H1 (cell line): ENCODE measurements at regions not wholly inside any gene's neighbourhood (a gene's known extent, or its start where the extent isn't known, plus 50 kb on each side); places are given as distances from the start of the nearest gene placed in this dataset.

Experiments used
- CTCF ChIA-PET: fragments of 300-600 bp; sonication (Branson Sonifier 250); formaldehyde crosslinking; loops from one replicate; lab custom pipeline; 2021; ENCODE audit not compliant: partially characterized antibody; lab: Charles Lee
- POLR2A ChIA-PET: fragments of 300-600 bp; sonication (Branson Sonifier 250); formaldehyde crosslinking; loops from one replicate; lab custom pipeline; 2021; ENCODE audit warnings: inconsistent platforms; ENCODE audit not compliant: partially characterized antibody; lab: Charles Lee
- DNase-seq, 2 experiments: peaks; one replicate each; pipeline versions ENCODE4 v3.0.0 to v3.0.0-alpha.2; 2010 to 2022; ENCODE audit warnings: low spot score in 2 of 2, low read depth in 1 of 2, mixed read lengths in 1 of 2
- FAIRE-seq: peaks from 2 replicates; lab custom pipeline; 2011; peaks lifted over from hg19 to GRCh38; lab: Jason Lieb, UNC
- H2AFZ ChIP-seq: 2 replicates; pipeline ENCODE4 v1.8.1; 2012; ENCODE audit warnings: low read length, inconsistent platforms
- H2AK5ac ChIP-seq: 2 replicates; pipeline ENCODE4 v1.6.1; 2013; ENCODE audit warnings: low read depth, low read length
- H2BK120ac ChIP-seq: replicated peaks from 2 replicates; pipeline ENCODE3; 2013; ENCODE audit warnings: low read depth, low read length, inconsistent platforms
- H2BK12ac ChIP-seq: 2 replicates; pipeline ENCODE4 v1.6.1; 2013; ENCODE audit warnings: low read depth, low read length
- H2BK15ac ChIP-seq: 2 replicates; pipeline ENCODE4 v1.6.1; 2013; ENCODE audit warnings: low read length
- H2BK20ac ChIP-seq: 2 replicates; pipeline ENCODE4 v1.6.1; 2013; ENCODE audit warnings: low read length
- H2BK5ac ChIP-seq: 2 replicates; pipeline ENCODE4 v1.6.1; 2013; ENCODE audit warnings: low read depth, low read length
- H3K14ac ChIP-seq: 2 replicates; pipeline ENCODE4 v1.6.1; 2013; ENCODE audit warnings: inconsistent platforms; ENCODE audit not compliant: insufficient read length
- H3K18ac ChIP-seq: 2 replicates; pipeline ENCODE4 v1.6.1; 2013; ENCODE audit warnings: low read length; ENCODE audit errors: extremely low read depth
- H3K23ac ChIP-seq: 2 replicates; pipeline ENCODE4 v1.6.1; 2013; ENCODE audit warnings: inconsistent platforms; ENCODE audit not compliant: insufficient read length
- H3K23me2 ChIP-seq: 2 replicates; pipeline ENCODE4 v1.6.1; 2013; ENCODE audit warnings: low read depth, low read length
- H3K27ac ChIP-seq: 2 replicates; pipeline ENCODE4 v1.6.1; 2011; ENCODE audit warnings: low read depth, low read length, inconsistent platforms
- H3K27me3 ChIP-seq, 4 experiments: replicated peaks in 1 of 4; 1 replicate in 1 of 4; 2 replicates in 3 of 4; pipeline versions ENCODE4 v1.6.1 to v1.8.1; 2011 to 2013; ENCODE audit warnings: low read length in 3 of 4, mild to moderate bottlenecking in 3 of 4, inconsistent platforms in 2 of 4, mixed read lengths in 2 of 4, moderate library complexity in 1 of 4; ENCODE audit not compliant: control insufficient read depth in 3 of 4, insufficient read depth in 3 of 4; ENCODE audit errors: extremely low read depth in 1 of 4
- H3K36me3 ChIP-seq, 4 experiments: 2 replicates each; pipeline versions ENCODE4 v1.6.1 to v1.8.1; 2011 to 2013; ENCODE audit warnings: mild to moderate bottlenecking in 4 of 4, low read length in 3 of 4, moderate library complexity in 2 of 4, control low read depth in 1 of 4, inconsistent platforms in 1 of 4; ENCODE audit not compliant: insufficient read depth in 4 of 4, control insufficient read depth in 2 of 4
- H3K4ac ChIP-seq: replicated peaks from 2 replicates; pipeline ENCODE3; 2013; ENCODE audit warnings: low read length, low read depth, mixed read lengths, inconsistent platforms; ENCODE audit not compliant: insufficient read length
- H3K4me1 ChIP-seq, 4 experiments: replicated peaks in 1 of 4; 1 replicate in 1 of 4; 2 replicates in 3 of 4; pipeline versions ENCODE4 v1.6.1 to v1.8.1; 2011 to 2013; ENCODE audit warnings: low read length in 3 of 4, inconsistent platforms in 2 of 4, mixed read lengths in 1 of 4; ENCODE audit not compliant: insufficient read depth in 4 of 4, control insufficient read depth in 3 of 4
- H3K4me2 ChIP-seq, 2 experiments: 2 replicates each; pipeline versions ENCODE4 v1.6.1 to v1.8.1; 2011 to 2013; ENCODE audit warnings: low read depth in 2 of 2, low read length in 2 of 2, control low read depth in 1 of 2, inconsistent platforms in 1 of 2, mild to moderate bottlenecking in 1 of 2; ENCODE audit not compliant: insufficient read depth in 1 of 2
- H3K4me3 ChIP-seq, 4 experiments: fragments of 200-600, 300-600 bp in 1 of 4; sonication (generic), shearing (Covaris generic), sonication (Bioruptor Twin) in 1 of 4; 2 replicates each; pipeline versions ENCODE4 v1.5.1 to v1.8.1; 2011 to 2016; ENCODE audit warnings: low read length in 4 of 4, low read depth in 3 of 4, control low read depth in 2 of 4, inconsistent platforms in 2 of 4, mild to moderate bottlenecking in 2 of 4, mixed read lengths in 1 of 4, moderate library complexity in 1 of 4; ENCODE audit not compliant: insufficient read depth in 2 of 4; ENCODE audit errors: extremely low read depth in 1 of 4
- H3K56ac ChIP-seq: replicated peaks from 2 replicates; pipeline ENCODE3; 2013; ENCODE audit warnings: low read depth, mild to moderate bottlenecking, mixed read lengths, low read length, inconsistent platforms; ENCODE audit not compliant: insufficient read length
- H3K79me1 ChIP-seq: 2 replicates; pipeline ENCODE4 v1.6.1; 2013; ENCODE audit warnings: low read depth, low read length, control low read depth
- H3K79me2 ChIP-seq, 2 experiments: 2 replicates each; pipeline versions ENCODE4 v1.6.1 to v1.8.1; 2012 to 2013; ENCODE audit warnings: low read length in 2 of 2, mild to moderate bottlenecking in 2 of 2, inconsistent platforms in 1 of 2; ENCODE audit not compliant: insufficient read depth in 2 of 2, control insufficient read depth in 1 of 2
- H3K9ac ChIP-seq, 4 experiments: replicated peaks in 1 of 4; 1 replicate in 1 of 4; 2 replicates in 3 of 4; pipeline versions ENCODE4 v1.6.1 to v1.8.1; 2011 to 2013; ENCODE audit warnings: low read depth in 3 of 4, low read length in 3 of 4, control low read depth in 2 of 4, mild to moderate bottlenecking in 2 of 4, moderate library complexity in 2 of 4, inconsistent platforms in 1 of 4; ENCODE audit errors: extremely low read depth in 1 of 4
- H3K9me3 ChIP-seq, 2 experiments: 2 replicates each; pipeline versions ENCODE4 v1.6.1 to v1.8.1; 2012 to 2013; ENCODE audit warnings: mild to moderate bottlenecking in 2 of 2, moderate library complexity in 2 of 2, control low read depth in 1 of 2, inconsistent platforms in 1 of 2, low read depth in 1 of 2, low read length in 1 of 2, mixed read lengths in 1 of 2; ENCODE audit not compliant: insufficient read depth in 2 of 2
- H4K20me1 ChIP-seq, 2 experiments: replicated peaks in 1 of 2; 2 replicates each; pipeline versions ENCODE3 to v1.8.1; 2011 to 2013; ENCODE audit warnings: inconsistent platforms in 2 of 2, low read length in 2 of 2, mild to moderate bottlenecking in 1 of 2; ENCODE audit not compliant: insufficient read depth in 2 of 2, control insufficient read depth in 1 of 2
- H4K5ac ChIP-seq: 2 replicates; pipeline ENCODE4 v1.6.1; 2013; ENCODE audit warnings: low read length, low read depth, mixed read lengths, inconsistent platforms; ENCODE audit not compliant: insufficient read length
- H4K8ac ChIP-seq: 2 replicates; pipeline ENCODE4 v1.8.0; 2013; ENCODE audit warnings: mild to moderate bottlenecking, moderate library complexity, low read length, inconsistent platforms; ENCODE audit not compliant: insufficient read depth; ENCODE audit errors: extremely low read depth
- H4K91ac ChIP-seq: replicated peaks from 2 replicates; pipeline ENCODE3; 2013; ENCODE audit warnings: low read length, mixed read lengths, inconsistent platforms; ENCODE audit not compliant: insufficient read length
- ASH2L ChIP-seq: fragments of 200-600, 300-600 bp; sonication (generic); IDR thresholded peaks from one replicate; pipeline ENCODE4 v1.7.1; 2017; ENCODE audit warnings: low read length
- CBX5 ChIP-seq: fragments of 300-800, 300-1000 bp; sonication (generic); IDR thresholded peaks from 2 replicates; pipeline ENCODE4 v1.7.1; 2016; ENCODE audit warnings: antibody characterized with exemption, low read length, low read depth
- CHD1 ChIP-seq: IDR thresholded peaks from 2 replicates; pipeline ENCODE4 v1.6.1; 2012; ENCODE audit warnings: low read depth, low read length, improper control_type of control experiment
- HDAC6 ChIP-seq: IDR thresholded peaks from one replicate; pipeline ENCODE4 v1.7.1; 2012; ENCODE audit warnings: low read depth, mild to moderate bottlenecking, inconsistent platforms, low read length, moderate library complexity
- NANOG ChIP-seq: IDR thresholded peaks from 2 replicates; pipeline ENCODE4 v1.6.1; 2011; ENCODE audit warnings: low read length, low read depth, mild to moderate bottlenecking, inconsistent platforms; ENCODE audit not compliant: insufficient read depth, poor library complexity, severe bottlenecking
- RAD21 ChIP-seq, 2 experiments: IDR thresholded peaks in 1 of 2; conservative IDR thresholded peaks in 1 of 2; 2 replicates each; pipeline ENCODE4 v1.6.1; 2011; ENCODE audit warnings: low read depth in 2 of 2, low read length in 2 of 2, improper control_type of control experiment in 1 of 2, inconsistent platforms in 1 of 2, mild to moderate bottlenecking in 1 of 2, moderate library complexity in 1 of 2
- TAF7 ChIP-seq: optimal IDR thresholded peaks from 2 replicates; pipeline ENCODE3; 2011; ENCODE audit warnings: low read depth, mild to moderate bottlenecking, inconsistent platforms, low read length, moderate library complexity, borderline replicate concordance
- TEAD4 ChIP-seq: IDR thresholded peaks from 2 replicates; pipeline ENCODE4 v1.6.1; 2012; ENCODE audit warnings: low read depth, low read length, inconsistent platforms, mixed read lengths
- WGBS, 2 experiments: shearing (Covaris generic) in 1 of 2; methylation state at CpG; one replicate each; pipeline versions ENCODE4 v1.1.6 to v1.1.7; 2013 to 2015; ENCODE audit warnings: low lambda C conversion rate in 2 of 2, mixed read lengths in 2 of 2, inconsistent platforms in 1 of 2, low coverage in 1 of 2, missing lambda C conversion rate in 1 of 2; ENCODE audit not compliant: insufficient replicate concordance in 2 of 2, insufficient coverage in 1 of 2, insufficient read length in 1 of 2; ENCODE audit errors: extremely low coverage in 1 of 2, missing lambda C conversion rate in 1 of 2; 5-methylcytosine and 5-hydroxymethylcytosine counted together

DNA sequence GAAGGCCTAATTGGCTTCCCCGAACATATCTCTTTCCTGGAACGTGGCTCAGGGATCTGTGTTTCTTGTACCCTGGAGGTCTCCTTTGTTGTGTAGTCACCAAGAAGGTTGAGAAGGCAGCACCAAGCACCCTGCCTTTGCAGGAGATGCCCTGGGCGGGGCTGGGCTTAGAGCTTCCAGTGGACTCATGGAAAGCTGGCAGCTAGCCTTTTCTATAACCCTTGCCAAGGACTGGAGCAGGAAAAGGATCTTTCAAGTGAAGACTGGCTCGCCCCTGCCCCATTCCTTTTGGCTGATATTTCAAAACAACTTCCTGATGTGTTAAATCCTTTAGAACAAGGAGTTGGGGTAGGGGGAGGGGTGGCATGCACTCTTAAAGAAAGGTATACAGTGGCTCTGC lies 58.9 kb upstream of the EPHA6 start:
- H2AFZ ChIP-seq: no peak overlapping the region
- H3K79me2 ChIP-seq: no peaks in the 10 kb centered on the region
- H3K79me1 ChIP-seq: no peaks in the 10 kb centered on the region
- no peaks in the 10 kb centered on the region for H3K36me3 ChIP-seq
- H2BK5ac ChIP-seq: no peak overlapping the region
- no peak overlapping the region for H3K4ac ChIP-seq
- H2BK12ac ChIP-seq: no peak overlapping the region
- H3K4me3 ChIP-seq: no peak overlapping the region
- H3K4me2 ChIP-seq: no peak overlapping the region
- POLR2A ChIA-PET: no interaction called here
- DNase-seq: no peak
- H2AK5ac ChIP-seq: no peak overlapping the region
- no peaks in the 10 kb centered on the region; a peak in 1 of 7 replicates for H3K4me1 ChIP-seq
- H4K20me1 ChIP-seq: no peaks in the 10 kb centered on the region
- H2BK20ac ChIP-seq: no peak overlapping the region
- H4K8ac ChIP-seq: no peak overlapping the region
- CTCF ChIA-PET: no interaction called here
- no peak overlapping the region for H2BK15ac ChIP-seq
- no peak overlapping the region for H3K18ac ChIP-seq
- H3K23me2 ChIP-seq: no peaks in the 10 kb centered on the region
- H3K56ac ChIP-seq: no peak overlapping the region
- no peaks in the 10 kb centered on the region for H3K9me3 ChIP-seq
- WGBS, 2 experiments: 95% methylated on average over 4 of the region's 4 CpGs; no CpG with 5 or more reads in 1 of the 2 experiments
- no peak overlapping the region for H4K5ac ChIP-seq
- H3K27ac ChIP-seq: no peak overlapping the region
- H3K23ac ChIP-seq: no peak overlapping the region
- H4K91ac ChIP-seq: no peak overlapping the region
- no peak overlapping the region for H3K14ac ChIP-seq
- no peak for FAIRE-seq
- H3K27me3 ChIP-seq: no peaks in the 10 kb centered on the region
- H2BK120ac ChIP-seq: no peak overlapping the region
- no peak overlapping the region for H3K9ac ChIP-seq
- TF ChIP-seq HDAC6: no peak
- TF ChIP-seq CHD1: no peak
- TF ChIP-seq ASH2L: no peak
- TF ChIP-seq NANOG: no peak
- TF ChIP-seq TEAD4: no peak
- no peak for TF ChIP-seq CBX5
- TF ChIP-seq RAD21 (IDR thresholded peaks at IDR 0.05 in 1 of 2, conservative IDR thresholded peaks at IDR 0.05 in 1 of 2; ENCODE audit: low read depth in 2 of 2, low read length in 2 of 2): no peak
- TF ChIP-seq TAF7: no peak
